ENCODE measurements at regions not wholly inside any gene's neighbourhood (a gene's known extent, or its start where the extent isn't known, plus 50 kb on each side); places are given as distances from the start of the nearest gene placed in this dataset.
"Not testable (repeated sequence)": the region's sequence is repeated elsewhere in the genome, so short reads cannot be mapped to it uniquely, and the experiment has no call there.

GRCh38 chr20:57829805-57830514, 120.1 kb upstream of the PMEPA1 start:
- DNase-seq (ENCODE audit: low read depth in 2 of 2): no peak

- no peak for DNase-seq (ENCODE audit: low read depth in 2 of 2)
Measured at GRCh38 chr20:57829336-57829735, 119.5 kb upstream of the PMEPA1 start.

GRCh38 chr20:57828696-57829095, 118.9 kb upstream of the PMEPA1 start:
- DNase-seq (ENCODE audit: low read depth in 2 of 2): no peak

- DNase-seq (ENCODE audit: low read depth in 2 of 2): no peak
Measured at GRCh38 chr20:57826666-57827287, 117.0 kb upstream of the PMEPA1 start.

GRCh38 chr20:57824909-57825308, 115.1 kb upstream of the PMEPA1 start:
- DNase-seq (ENCODE audit: low read depth in 2 of 2): no peak

- DNase-seq (ENCODE audit: low read depth in 2 of 2): no peak
Measured at GRCh38 chr20:57821935-57822334, 112.1 kb upstream of the PMEPA1 start.

GRCh38 chr20:57819691-57820380, 110.0 kb upstream of the PMEPA1 start:
- no peak for DNase-seq (ENCODE audit: low read depth in 2 of 2)

- DNase-seq (ENCODE audit: low read depth in 2 of 2): no peak
Measured at GRCh38 chr20:57819291-57819690, 109.5 kb upstream of the PMEPA1 start.

- DNase-seq (ENCODE audit: low read depth in 2 of 2): no peak
Measured at GRCh38 chr20:57818418-57819181, 108.8 kb upstream of the PMEPA1 start.

- no peak for DNase-seq (ENCODE audit: low read depth in 2 of 2)
Measured at GRCh38 chr20:57815405-57815804, 105.6 kb upstream of the PMEPA1 start.

- DNase-seq (ENCODE audit: low read depth in 2 of 2): no peak
Measured at GRCh38 chr20:57814529-57814928, 104.7 kb upstream of the PMEPA1 start.

- DNase-seq (ENCODE audit: low read depth in 2 of 2): no peak
Measured at GRCh38 chr20:57813509-57814269, 103.9 kb upstream of the PMEPA1 start.

- not testable (repeated sequence) for DNase-seq (ENCODE audit: low read depth in 2 of 2)
Measured at GRCh38 chr20:57812632-57813031, 102.8 kb upstream of the PMEPA1 start.

- no peak for DNase-seq (ENCODE audit: low read depth in 2 of 2)
Measured at GRCh38 chr20:57811374-57812020, 101.7 kb upstream of the PMEPA1 start.

GRCh38 chr20:57810511-57811373, 100.9 kb upstream of the PMEPA1 start:
- DNase-seq (ENCODE audit: low read depth in 2 of 2): no peak

GRCh38 chr20:57809661-57810172, 99.9 kb upstream of the PMEPA1 start:
- no peak for DNase-seq (ENCODE audit: low read depth in 2 of 2)

- DNase-seq (ENCODE audit: low read depth in 2 of 2): no peak
Measured at GRCh38 chr20:57809149-57809548, 99.3 kb upstream of the PMEPA1 start.

GRCh38 chr20:57808264-57809070, 98.7 kb upstream of the PMEPA1 start:
- DNase-seq (ENCODE audit: low read depth in 2 of 2): no peak

Measured in stimulated activated CD8-positive, alpha-beta memory T cell treated with anti-CD3 and anti-CD28 coated beads, Interleukin-15, amount 100 ng/mL, for 48 hours (primary cell).